GM12873 (cell line): ENCODE measurements at regions not wholly inside any gene's neighbourhood (a gene's known extent, or its start where the extent isn't known, plus 50 kb on each side); places are given as distances from the start of the nearest gene placed in this dataset.

Experiments
- CTCF ChIP-seq: IDR thresholded peaks from 2 replicates; pipeline ENCODE4 v1.5.1; 2012; ENCODE audit warnings: low read depth, mild to moderate bottlenecking, moderate library complexity, low read length, control low read depth; ENCODE audit not compliant: insufficient read depth; ENCODE audit errors: missing control alignments

- TF ChIP-seq CTCF, result no peak
Observed at GRCh38 chr5:3124410-3124809, 372.9 kb upstream of the IRX2 start.

GRCh38 chr5:3123763-3124157 lies 372.3 kb upstream of the IRX2 start:
- TF ChIP-seq CTCF, result no peak

GRCh38 chr5:3122985-3123762 lies 371.7 kb upstream of the IRX2 start:
- TF ChIP-seq CTCF, result no peak

GRCh38 chr5:3122216-3122615 lies 370.7 kb upstream of the IRX2 start:
- TF ChIP-seq CTCF, result no peak

GRCh38 chr5:3121813-3122212 lies 370.3 kb upstream of the IRX2 start:
- no peak for TF ChIP-seq CTCF

DNA sequence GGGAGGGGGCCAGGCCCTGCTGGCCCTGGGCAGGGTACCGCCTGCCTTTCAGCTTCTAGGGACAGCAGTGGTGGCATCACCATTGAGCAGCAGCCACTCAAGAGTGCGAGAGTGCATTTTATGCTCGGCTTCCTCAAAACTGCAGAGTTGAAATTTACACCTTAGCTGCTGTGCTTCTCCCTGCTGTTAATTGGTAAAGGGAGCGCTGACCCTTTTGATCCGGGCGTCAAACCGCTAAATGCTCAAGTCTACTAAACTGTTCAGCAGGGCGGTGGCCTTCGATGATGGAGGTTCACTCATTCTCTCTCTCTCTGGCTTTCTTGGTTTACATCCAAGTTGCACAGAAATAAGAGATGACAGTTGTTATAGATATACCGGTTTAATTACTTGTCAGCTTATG lies 368.6 kb upstream of the IRX2 start:
- no peak for TF ChIP-seq CTCF

GRCh38 chr5:3119435-3119834 lies 368.0 kb upstream of the IRX2 start:
- no peak for TF ChIP-seq CTCF
